ENCODE measurements at regions not wholly inside any gene's neighbourhood (a gene's known extent, or its start where the extent isn't known, plus 50 kb on each side); places are given as distances from the start of the nearest gene placed in this dataset.

GRCh38 chr2:7226501-7226900 lies 309.3 kb downstream of the RNF144A start:
- no peak for DNase-seq

GRCh38 chr2:7233126-7233525 lies 315.9 kb downstream of the RNF144A start:
- no peak for DNase-seq

GRCh38 chr2:7237466-7237865 lies 320.3 kb downstream of the RNF144A start:
- DNase-seq = no peak

GRCh38 chr2:7239078-7239477 lies 321.9 kb downstream of the RNF144A start:
- DNase-seq = no peak

GRCh38 chr2:7241041-7241745 lies 324.0 kb downstream of the RNF144A start:
- DNase-seq = peak; percentile 77

- peak; percentile 85 for DNase-seq
These were observed 325.1 kb downstream of the RNF144A start for GRCh38 chr2:7242189-7242867.

- DNase-seq = peak; percentile 64
These were observed 326.1 kb downstream of the RNF144A start for GRCh38 chr2:7243276-7243675.

- DNase-seq = no peak
These were observed 339.2 kb downstream of the RNF144A start for GRCh38 chr2:7256377-7256776.

GRCh38 chr2:7262727-7263126 lies 345.5 kb downstream of the RNF144A start:
- DNase-seq = peak; percentile 61

GRCh38 chr2:7264791-7265190 lies 347.6 kb downstream of the RNF144A start:
- DNase-seq = no peak

- DNase-seq = no peak
These were observed 348.1 kb downstream of the RNF144A start for GRCh38 chr2:7265286-7265685.

GRCh38 chr2:7269106-7269643 lies 352.0 kb downstream of the RNF144A start:
- peak; percentile 7 for DNase-seq

- DNase-seq = no peak
These were observed 352.8 kb downstream of the RNF144A start for GRCh38 chr2:7270011-7270431.

- DNase-seq = peak; percentile 46
These were observed 355.0 kb downstream of the RNF144A start for GRCh38 chr2:7272210-7272609.

- DNase-seq = no peak
These were observed 361.8 kb downstream of the RNF144A start for GRCh38 chr2:7278984-7279383.

GRCh38 chr2:7279421-7279949 lies 362.3 kb downstream of the RNF144A start:
- DNase-seq = no peak

GRCh38 chr2:7280790-7281189 lies 363.6 kb downstream of the RNF144A start:
- DNase-seq = no peak

- no peak for DNase-seq
These were observed 364.3 kb downstream of the RNF144A start for GRCh38 chr2:7281231-7282201.

GRCh38 chr2:7286120-7286519 lies 368.9 kb downstream of the RNF144A start:
- no peak for DNase-seq

GRCh38 chr2:7288484-7288883 lies 371.3 kb downstream of the RNF144A start:
- no peak for DNase-seq

- no peak for DNase-seq
These were observed 372.5 kb downstream of the RNF144A start for GRCh38 chr2:7289697-7290096.

GRCh38 chr2:7292154-7292691 lies 375.0 kb downstream of the RNF144A start:
- DNase-seq = peak; percentile 15

GRCh38 chr2:7309582-7309981 lies 392.4 kb downstream of the RNF144A start:
- no peak for DNase-seq

All from suppressor macrophage treated with lipopolysaccharide for 4 hours (primary cell).